Endothelial cell of umbilical vein (primary cell): ENCODE measurements at regions not wholly inside any gene's neighbourhood (a gene's known extent, or its start where the extent isn't known, plus 50 kb on each side); places are given as distances from the start of the nearest gene placed in this dataset.

Experiments used
- BruUV-seq: library from RNA; stranded (reverse); fragments of 400-500 nt; replicated peaks from 2 replicates; lab custom pipeline; 2021; lab: Mats Ljungman, UMichigan
- CTCF ChIA-PET: fragments of 300-600, 350-600 bp; sonication (Branson Sonifier 250); formaldehyde crosslinking; loops from one replicate; lab custom pipeline; 2021; ENCODE audit warnings: antibody characterized with exemption, inconsistent platforms; lab: Charles Lee
- POLR2A ChIA-PET: fragments of 300-600, 350-600 bp; sonication (Branson Sonifier 250); formaldehyde crosslinking; loops from one replicate; lab custom pipeline; 2021; ENCODE audit warnings: antibody characterized with exemption, inconsistent platforms; lab: Charles Lee
- DNase-seq: peaks from one replicate; pipeline ENCODE4 v3.0.0-alpha.2; 2011; ENCODE audit warnings: low read depth, low spot score
- FAIRE-seq: peaks from 2 replicates; lab custom pipeline; 2011; peaks lifted over from hg19 to GRCh38; lab: Jason Lieb, UNC
- H2AFZ ChIP-seq: 2 replicates; pipeline ENCODE4 v1.6.0; 2012; ENCODE audit warnings: low read depth, low read length, control low read depth, inconsistent platforms
- H3K27ac ChIP-seq: 2 replicates; pipeline ENCODE4 v1.5.1; 2011; ENCODE audit warnings: low read depth, mild to moderate bottlenecking, control low read depth, low read length, moderate library complexity; ENCODE audit not compliant: insufficient read depth
- H3K27me3 ChIP-seq, 2 experiments: 2 replicates each; pipeline versions ENCODE4 v1.6.0 to v1.6.1; 2011; ENCODE audit warnings: low read length in 2 of 2, mixed read lengths in 1 of 2; ENCODE audit not compliant: control insufficient read depth in 2 of 2, insufficient read depth in 2 of 2
- H3K36me3 ChIP-seq, 2 experiments: 2 replicates in 1 of 2; 3 replicates in 1 of 2; pipeline ENCODE4 v1.5.1; 2011; ENCODE audit warnings: low read length in 2 of 2, mild to moderate bottlenecking in 1 of 2, moderate library complexity in 1 of 2; ENCODE audit not compliant: control insufficient read depth in 2 of 2, insufficient read depth in 2 of 2; ENCODE audit errors: extremely low read depth in 1 of 2
- H3K4me1 ChIP-seq: 3 replicates; pipeline ENCODE4 v1.5.1; 2011; ENCODE audit warnings: mild to moderate bottlenecking, low read length; ENCODE audit not compliant: control insufficient read depth, insufficient read depth; ENCODE audit errors: extremely low read depth
- H3K4me2 ChIP-seq: 2 replicates; pipeline ENCODE4 v1.6.1; 2011; ENCODE audit warnings: low read length, control low read depth, mixed read lengths; ENCODE audit not compliant: insufficient read depth
- H3K4me3 ChIP-seq, 3 experiments: fragments of 200-600 bp in 1 of 3; sonication (generic), shearing (Covaris generic) in 1 of 3; replicated peaks in 1 of 3; 2 replicates each; pipeline ENCODE4 v1.5.1; 2011 to 2016; ENCODE audit warnings: control low read depth in 3 of 3, low read length in 3 of 3, mild to moderate bottlenecking in 2 of 3, inconsistent platforms in 1 of 3, low read depth in 1 of 3, moderate library complexity in 1 of 3; ENCODE audit not compliant: insufficient read depth in 1 of 3
- H3K79me2 ChIP-seq: 2 replicates; pipeline ENCODE4 v1.6.0; 2012; ENCODE audit warnings: low read length, inconsistent platforms; ENCODE audit not compliant: control insufficient read depth, insufficient read depth
- H3K9ac ChIP-seq: replicated peaks from 2 replicates; pipeline ENCODE3; 2011; ENCODE audit warnings: low read length, control low read depth; ENCODE audit not compliant: insufficient read depth; ENCODE audit errors: extremely low read depth
- H3K9me1 ChIP-seq: replicated peaks from 3 replicates; pipeline ENCODE4 v1.6.0; 2011; ENCODE audit warnings: mild to moderate bottlenecking, low read length; ENCODE audit not compliant: control insufficient read depth, insufficient read depth; ENCODE audit errors: extremely low read depth
- H3K9me3 ChIP-seq: replicated peaks from 2 replicates; pipeline ENCODE4 v1.5.1; 2012; ENCODE audit warnings: low read length, inconsistent platforms; ENCODE audit not compliant: control insufficient read depth, insufficient read depth
- H4K20me1 ChIP-seq: replicated peaks from 2 replicates; pipeline ENCODE3; 2011; ENCODE audit warnings: mild to moderate bottlenecking, low read length; ENCODE audit not compliant: control insufficient read depth, insufficient read depth; ENCODE audit errors: extremely low read depth
- CTCF ChIP-seq, 2 donors: IDR thresholded peaks; 1 replicate in 1 of 2; 2 replicates in 1 of 2; pipeline ENCODE4 v1.5.1; 2011; ENCODE audit warnings: low read length in 2 of 2, mild to moderate bottlenecking in 2 of 2, moderate library complexity in 2 of 2, control low read depth in 1 of 2, inconsistent platforms in 1 of 2, low read depth in 1 of 2; ENCODE audit not compliant: insufficient read depth in 1 of 2; ENCODE audit errors: extremely low read depth in 1 of 2
- EZH2 ChIP-seq: IDR thresholded peaks from 2 replicates; pipeline ENCODE4 v1.6.1; 2012; ENCODE audit warnings: borderline replicate concordance, low read depth, mild to moderate bottlenecking, moderate library complexity, low read length, inconsistent platforms; ENCODE audit not compliant: severe bottlenecking
- FOS ChIP-seq: IDR thresholded peaks from 2 replicates; pipeline ENCODE4 v1.6.1; 2011; ENCODE audit warnings: mild to moderate bottlenecking, low read length, moderate library complexity, borderline replicate concordance; ENCODE audit not compliant: insufficient read depth
- GATA2 ChIP-seq: IDR thresholded peaks from 2 replicates; pipeline ENCODE4 v1.7.0; 2011; ENCODE audit warnings: low read depth, mild to moderate bottlenecking, moderate library complexity, mixed read lengths, low read length; ENCODE audit not compliant: insufficient read length, insufficient read depth
- JUN ChIP-seq: IDR thresholded peaks from 2 replicates; pipeline ENCODE4 v1.6.1; 2011; ENCODE audit warnings: borderline replicate concordance, low read depth; ENCODE audit not compliant: insufficient read length, insufficient read depth
- MAX ChIP-seq: IDR thresholded peaks from 2 replicates; pipeline ENCODE4 v1.6.1; 2011; ENCODE audit not compliant: insufficient read depth, insufficient read length
- MYC ChIP-seq: IDR thresholded peaks from one replicate; pipeline ENCODE4 v1.6.1; 2011; ENCODE audit warnings: mild to moderate bottlenecking, low read depth, low read length
- POLR2A ChIP-seq: IDR thresholded peaks from 2 replicates; pipeline ENCODE4 v1.6.1; 2012; ENCODE audit warnings: low read depth, mild to moderate bottlenecking, control low read depth, low read length
- POLR2AphosphoS5 ChIP-seq: IDR thresholded peaks from 2 replicates; pipeline ENCODE4 v1.6.1; 2012; ENCODE audit warnings: low read depth, mild to moderate bottlenecking, control low read depth, low read length, moderate library complexity; ENCODE audit not compliant: insufficient read depth
- dilution Hi-C: fragments of 300-500 bp; cut with MboI; formaldehyde crosslinking; loops from one replicate; pipeline ENCODE4 v1.15.0; 2019; ENCODE audit warnings: low sequenced_read_pairs; ENCODE audit not compliant: extremely low pct_ligation_motif_present
- intact Hi-C: fragments of 100-400 bp; cut with micrococcal nuclease; formaldehyde crosslinking; loops from one replicate; pipeline ENCODE4 v1.10.0; 2022

GRCh38 chr19:22503524-22503923 is 81.4 kb upstream of the ZNF98 start:
- Histone ChIP-seq H3K9me3 (peaks cover 23% of the 10 kb centered on the region), H3K27ac (no peak overlapping the region), H3K4me1 (no peaks in the 10 kb centered on the region), H3K36me3 (no peaks in the 10 kb centered on the region), H2AFZ (no peak overlapping the region), H3K9ac (no peak overlapping the region), H3K27me3 (no peaks in the 10 kb centered on the region), H3K4me2 (no peak overlapping the region), H3K79me2 (no peaks in the 10 kb centered on the region), H4K20me1 (no peaks in the 10 kb centered on the region), H3K4me3 (no peak overlapping the region), H3K9me1 (no peaks in the 10 kb centered on the region)
- FAIRE-seq (no peak), DNase-seq (no peak)
- dilution Hi-C loops (no loop called here), intact Hi-C loops (no loop called here)
- no TSS peak for BruUV-seq
- TF ChIP-seq MYC (no peak), GATA2 (no peak), POLR2AphosphoS5 (no peak), JUN (no peak), CTCF (IDR thresholded peaks at IDR 0.05; ENCODE audit: extremely low read depth in 1 of 2, insufficient read depth in 1 of 2, low read depth in 1 of 2, low read length in 2 of 2) (no peak), EZH2 (no peak), MAX (no peak), POLR2A (no peak), FOS (no peak)
- POLR2A ChIA-PET: no interaction called here
- CTCF ChIA-PET: no interaction called here
